Activated CD8-positive, alpha-beta memory T cell treated with anti-CD3 and anti-CD28 coated beads for 4 hours (primary cell): ENCODE measurements at regions not wholly inside any gene's neighbourhood (a gene's known extent, or its start where the extent isn't known, plus 50 kb on each side); places are given as distances from the start of the nearest gene placed in this dataset.
A peak's percentile ranks its signal among the peaks of the same experiment; 100 is the strongest.
"Not testable (repeated sequence)": the region's sequence is repeated elsewhere in the genome, so short reads cannot be mapped to it uniquely, and the experiment has no call there.

Experiments
- DNase-seq, 2 donors: peaks; one replicate each; pipeline ENCODE4 v3.0.0-alpha.2; 2020; ENCODE audit warnings: low read depth in 2 of 2

GRCh38 chr10:25867321-25867720 is 66.7 kb upstream of the MYO3A start:
- no peak for DNase-seq

GRCh38 chr10:25869067-25869591 is 64.9 kb upstream of the MYO3A start:
- DNase-seq = no peak

DNA sequence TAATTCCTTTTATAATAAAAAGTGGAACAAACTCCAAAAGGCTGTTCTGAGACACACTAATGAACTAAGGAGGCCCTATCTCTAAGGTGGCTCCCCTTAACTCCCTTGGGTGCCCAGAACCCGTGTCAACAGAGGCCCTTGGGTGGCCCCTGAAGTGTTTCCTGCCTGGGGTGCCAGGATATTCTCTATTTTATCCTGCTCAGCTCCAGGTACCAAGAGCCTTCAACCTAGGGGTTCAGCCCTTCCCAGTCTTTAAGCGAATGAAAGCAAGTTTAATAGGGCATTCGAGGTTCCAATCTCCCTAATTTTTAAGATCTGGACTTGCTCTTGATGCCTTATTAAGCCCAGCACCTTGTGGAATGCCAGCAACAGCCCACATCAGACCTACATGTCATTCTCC is 64.4 kb upstream of the MYO3A start:
- no peak for DNase-seq

DNA sequence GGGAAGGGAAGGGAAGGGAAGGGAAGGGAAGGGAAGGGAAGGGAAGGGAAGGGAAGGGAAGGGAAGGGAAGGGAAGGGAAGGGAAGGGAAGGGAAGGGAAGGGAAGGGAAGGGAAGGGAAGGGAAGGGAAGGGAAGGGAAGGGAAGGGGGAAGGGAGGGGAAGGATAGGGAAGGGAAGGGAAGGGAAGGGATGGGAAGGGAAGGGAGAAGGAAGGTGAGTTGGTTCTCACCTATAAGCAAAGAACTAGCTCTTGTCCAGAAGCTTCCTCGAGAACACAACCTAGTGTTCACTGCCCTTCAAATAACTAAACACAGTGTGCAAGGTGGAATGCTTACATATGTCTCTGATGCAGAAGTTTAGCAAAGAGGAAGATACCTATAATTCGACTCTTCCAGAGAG is 59.6 kb upstream of the MYO3A start:
- not testable (repeated sequence) for DNase-seq

DNA sequence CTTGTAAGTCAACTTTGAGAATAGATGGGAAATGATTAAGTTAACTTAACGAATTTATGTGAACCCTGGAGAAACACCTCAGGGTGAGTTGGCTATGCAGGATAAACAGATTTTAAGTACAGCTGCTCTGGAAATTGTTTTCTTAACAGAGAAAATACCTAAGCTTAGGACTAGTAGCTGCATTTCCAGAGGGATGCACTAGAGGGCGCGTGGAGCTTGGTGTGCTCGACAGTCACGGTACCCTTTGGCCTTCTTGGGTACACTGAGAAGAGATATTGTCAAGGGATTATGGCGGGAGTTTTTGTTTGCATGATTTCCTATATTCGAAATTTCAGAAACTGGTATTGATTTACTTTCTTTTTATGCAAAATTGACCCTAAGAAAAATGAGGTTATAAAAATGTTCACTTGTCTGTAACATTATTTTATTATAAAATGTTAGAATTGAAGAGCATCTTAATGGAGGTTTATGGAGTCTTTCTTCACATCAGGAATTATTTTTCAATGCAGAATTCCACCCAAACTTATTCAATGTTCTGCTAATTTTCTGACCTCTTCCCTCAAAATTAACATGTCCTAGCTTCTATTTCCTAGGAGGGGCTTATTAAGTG is 58.4 kb upstream of the MYO3A start:
- DNase-seq = peak; percentile 28 to 34

- DNase-seq = no peak
These were observed 56.7 kb upstream of the MYO3A start for GRCh38 chr10:25877296-25877695.
